Tibial nerve (tissue), 4 donors: ENCODE measurements at regions not wholly inside any gene's neighbourhood (a gene's known extent, or its start where the extent isn't known, plus 50 kb on each side); places are given as distances from the start of the nearest gene placed in this dataset.

Experiments
- CTCF ChIP-seq, 5 experiments: fragments of 200-600 bp in 3 of 5; fragments of 450-650 bp in 2 of 5; sonication (generic) in 3 of 5; IDR thresholded peaks; one replicate each; pipeline ENCODE4 v1.5.1; 2016 to 2019; ENCODE audit warnings: antibody characterized with exemption in 5 of 5, mild to moderate bottlenecking in 3 of 5, moderate library complexity in 2 of 5
- EP300 ChIP-seq, 2 donors: sonication (generic); formaldehyde crosslinking; IDR thresholded peaks; one replicate each; pipeline ENCODE4 v1.6.1; 2017; ENCODE audit warnings: antibody characterized with exemption in 2 of 2, mild to moderate bottlenecking in 1 of 2
- POLR2A ChIP-seq, 2 donors: fragments of 450-650 bp; IDR thresholded peaks; one replicate each; pipeline ENCODE4 v1.6.1; 2017; ENCODE audit warnings: antibody characterized with exemption in 2 of 2, mild to moderate bottlenecking in 2 of 2, moderate library complexity in 2 of 2

- TF ChIP-seq CTCF (IDR thresholded peaks at IDR 0.05) (no peak), POLR2A (IDR thresholded peaks at IDR 0.05) (no peak), EP300 (IDR thresholded peaks at IDR 0.05) (no peak)
These were observed 82.4 kb upstream of the TGIF1 start for GRCh38 chr18:3367491-3368091.
